ENCODE measurements at regions not wholly inside any gene's neighbourhood (a gene's known extent, or its start where the extent isn't known, plus 50 kb on each side); places are given as distances from the start of the nearest gene placed in this dataset.

- Mint-ChIP-seq H3K4me1 (ENCODE audit: low read depth) (no peaks in the 10 kb centered on the region), H3K4me3 (no peak overlapping the region), H3K9me3 (peaks cover 12% of the 10 kb centered on the region), H3K27ac (no peak overlapping the region), H3K36me3 (ENCODE audit: low read depth) (no peaks in the 10 kb centered on the region), H3K27me3 (no peaks in the 10 kb centered on the region)
- no peaks in the 10 kb centered on the region for H3K27me3 ChIP-seq (ENCODE audit: control insufficient read depth in 1 of 2, insufficient read depth in 2 of 2, low read length in 2 of 2)
- ChIA-PET CTCF (no interaction called here), POLR2A (no interaction called here)
- intact Hi-C loops (cut with DNase I, micrococcal nuclease): no loop called here
- H3K36me3 ChIP-seq (ENCODE audit: insufficient read depth, low read length): no peaks in the 10 kb centered on the region
- H3K27ac ChIP-seq (ENCODE audit: low read depth in 1 of 2, low read length in 2 of 2): no peak overlapping the region
- H3K4me3 ChIP-seq (ENCODE audit: low read length): no peak overlapping the region
- H3K4me1 ChIP-seq (ENCODE audit: insufficient read depth, low read length): no peaks in the 10 kb centered on the region
- TF ChIP-seq CTCF (IDR thresholded peaks at IDR 0.05): no peak
- ATAC-seq (ENCODE audit: poor library complexity): no peak
- no peak for DNase-seq
- H3K9me3 ChIP-seq (ENCODE audit: control insufficient read depth in 1 of 2, insufficient read depth in 1 of 2, low read length in 2 of 2): peaks cover 7 to 14% of the 10 kb centered on the region in 2 experiments
These were observed 160.1 kb downstream of the TBX15 start for GRCh38 chr1:118828038-118828437.

- no peak overlapping the region for H3K4me3 ChIP-seq (ENCODE audit: low read length)
- Mint-ChIP-seq H3K36me3 (ENCODE audit: low read depth) (no peaks in the 10 kb centered on the region), H3K4me1 (ENCODE audit: low read depth) (no peaks in the 10 kb centered on the region), H3K27ac (no peak overlapping the region), H3K4me3 (no peak overlapping the region), H3K27me3 (no peaks in the 10 kb centered on the region), H3K9me3 (peaks cover 13% of the 10 kb centered on the region)
- no peaks in the 10 kb centered on the region for H3K4me1 ChIP-seq (ENCODE audit: insufficient read depth, low read length)
- TF ChIP-seq CTCF (IDR thresholded peaks at IDR 0.05): no peak
- intact Hi-C loops (cut with DNase I, micrococcal nuclease): no loop called here
- H3K27me3 ChIP-seq (ENCODE audit: control insufficient read depth in 1 of 2, insufficient read depth in 2 of 2, low read length in 2 of 2): no peaks in the 10 kb centered on the region
- H3K27ac ChIP-seq (ENCODE audit: low read depth in 1 of 2, low read length in 2 of 2): no peak overlapping the region
- CTCF ChIA-PET: no interaction called here
- H3K36me3 ChIP-seq (ENCODE audit: insufficient read depth, low read length): no peaks in the 10 kb centered on the region
- ATAC-seq (ENCODE audit: poor library complexity): no peak
- POLR2A ChIA-PET: no interaction called here
- no peak for DNase-seq
- peaks cover 7 to 14% of the 10 kb centered on the region in 2 experiments for H3K9me3 ChIP-seq (ENCODE audit: control insufficient read depth in 1 of 2, insufficient read depth in 1 of 2, low read length in 2 of 2)
These were observed 160.5 kb downstream of the TBX15 start for GRCh38 chr1:118827636-118828035.

- ChIA-PET CTCF (no interaction called here), POLR2A (no interaction called here)
- Mint-ChIP-seq H3K4me3 (no peak overlapping the region), H3K4me1 (ENCODE audit: low read depth) (no peaks in the 10 kb centered on the region), H3K9me3 (peaks cover 13% of the 10 kb centered on the region), H3K27ac (no peak overlapping the region), H3K27me3 (no peaks in the 10 kb centered on the region), H3K36me3 (ENCODE audit: low read depth) (no peaks in the 10 kb centered on the region)
- no peaks in the 10 kb centered on the region for H3K36me3 ChIP-seq (ENCODE audit: insufficient read depth, low read length)
- no peaks in the 10 kb centered on the region for H3K27me3 ChIP-seq (ENCODE audit: control insufficient read depth in 1 of 2, insufficient read depth in 2 of 2, low read length in 2 of 2)
- no peak for TF ChIP-seq CTCF (IDR thresholded peaks at IDR 0.05)
- DNase-seq (no peak), ATAC-seq (ENCODE audit: poor library complexity) (no peak)
- H3K4me3 ChIP-seq (ENCODE audit: low read length): no peak overlapping the region
- intact Hi-C loops (cut with DNase I, micrococcal nuclease): no loop called here
- H3K9me3 ChIP-seq (ENCODE audit: control insufficient read depth in 1 of 2, insufficient read depth in 1 of 2, low read length in 2 of 2): peaks cover 7 to 14% of the 10 kb centered on the region in 2 experiments
- H3K4me1 ChIP-seq (ENCODE audit: insufficient read depth, low read length): no peaks in the 10 kb centered on the region
- no peak overlapping the region for H3K27ac ChIP-seq (ENCODE audit: low read depth in 1 of 2, low read length in 2 of 2)
These were observed 160.9 kb downstream of the TBX15 start for GRCh38 chr1:118827207-118827606.
